ENCODE measurements at regions not wholly inside any gene's neighbourhood (a gene's known extent, or its start where the extent isn't known, plus 50 kb on each side); places are given as distances from the start of the nearest gene placed in this dataset.

DNA sequence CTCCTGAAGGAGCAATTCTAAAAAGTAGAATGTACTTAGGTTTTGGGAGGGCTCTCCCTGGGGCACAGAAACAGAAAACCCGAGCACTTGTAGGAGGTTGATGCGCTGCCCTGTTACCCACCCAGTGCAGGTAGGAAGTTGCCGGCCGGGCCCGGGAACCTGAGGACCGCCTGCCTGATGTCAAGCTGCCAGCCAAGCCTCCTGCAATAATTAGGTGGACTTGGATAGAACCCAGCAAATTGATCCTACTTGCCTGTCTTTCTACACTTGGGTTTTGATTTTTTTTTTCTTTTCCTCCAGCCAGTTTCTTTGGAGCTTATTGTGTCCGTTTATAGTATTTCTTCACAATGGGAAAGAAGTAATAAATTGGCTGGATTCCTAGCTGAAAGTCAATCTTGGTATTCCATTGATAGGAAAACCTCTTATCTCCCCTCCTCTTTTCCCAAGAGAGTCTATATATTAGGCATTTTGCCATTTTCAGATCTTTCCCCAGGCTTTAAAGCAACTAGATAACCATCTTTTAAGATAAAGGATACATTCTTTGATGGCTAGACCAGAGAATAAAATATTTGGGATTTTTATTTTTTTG is 78.3 kb upstream of the FYN start:
- no peak for TF ChIP-seq POLR2AphosphoS5 (IDR thresholded peaks at IDR 0.05)
- TF ChIP-seq, protein P1, sequence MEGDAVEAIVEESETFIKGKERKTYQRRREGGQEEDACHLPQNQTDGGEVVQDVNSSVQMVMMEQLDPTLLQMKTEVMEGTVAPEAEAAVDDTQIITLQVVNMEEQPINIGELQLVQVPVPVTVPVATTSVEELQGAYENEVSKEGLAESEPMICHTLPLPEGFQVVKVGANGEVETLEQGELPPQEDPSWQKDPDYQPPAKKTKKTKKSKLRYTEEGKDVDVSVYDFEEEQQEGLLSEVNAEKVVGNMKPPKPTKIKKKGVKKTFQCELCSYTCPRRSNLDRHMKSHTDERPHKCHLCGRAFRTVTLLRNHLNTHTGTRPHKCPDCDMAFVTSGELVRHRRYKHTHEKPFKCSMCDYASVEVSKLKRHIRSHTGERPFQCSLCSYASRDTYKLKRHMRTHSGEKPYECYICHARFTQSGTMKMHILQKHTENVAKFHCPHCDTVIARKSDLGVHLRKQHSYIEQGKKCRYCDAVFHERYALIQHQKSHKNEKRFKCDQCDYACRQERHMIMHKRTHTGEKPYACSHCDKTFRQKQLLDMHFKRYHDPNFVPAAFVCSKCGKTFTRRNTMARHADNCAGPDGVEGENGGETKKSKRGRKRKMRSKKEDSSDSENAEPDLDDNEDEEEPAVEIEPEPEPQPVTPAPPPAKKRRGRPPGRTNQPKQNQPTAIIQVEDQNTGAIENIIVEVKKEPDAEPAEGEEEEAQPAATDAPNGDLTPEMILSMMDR (IDR thresholded peaks at IDR 0.05), result no peak
- no peak for TF ChIP-seq EP300 (IDR thresholded peaks at IDR 0.05; ENCODE audit: low read depth)
- no peak for TF ChIP-seq POLR2A (IDR thresholded peaks at IDR 0.05)
- 88% methylated on average over 7 of the region's 7 CpGs; no CpG with 5 or more reads in 1 of the 2 donors for WGBS, 2 donors (ENCODE audit: low coverage in 1 of 2)

GRCh38 chr6:111952274-111952673 is 79.0 kb upstream of the FYN start:
- no peak for DNase-seq
- H3K4me3 ChIP-seq, result no peak overlapping the region
- intact Hi-C loops (cut with DNase I; ENCODE audit: low total_unique reads) (no loop called here), in situ Hi-C loops (cut with MboI; ENCODE audit: low pct_ligation_motif_present in 1 of 4, low pct_unique_long_range_greater_than_20kb in 1 of 4, low sequenced_read_pairs in 3 of 4) (no loop called here)
- 61 to 64% methylated on average over 4 to 5 of the region's 5 CpGs for WGBS, 2 donors (ENCODE audit: low coverage in 1 of 2)
- no peaks in the 10 kb centered on the region for H3K4me1 ChIP-seq
- no peak overlapping the region for H3K27ac ChIP-seq
- no peaks in the 10 kb centered on the region for H3K9me3 ChIP-seq
- H3K27me3 ChIP-seq, result no peaks in the 10 kb centered on the region
- H3K36me3 ChIP-seq, result no peaks in the 10 kb centered on the region
- TF ChIP-seq POLR2A (IDR thresholded peaks at IDR 0.05) (no peak), EP300 (IDR thresholded peaks at IDR 0.05; ENCODE audit: low read depth) (no peak), POLR2AphosphoS5 (IDR thresholded peaks at IDR 0.05) (no peak)
- TF ChIP-seq, protein P1 (IDR thresholded peaks at IDR 0.05), result no peak

More for the DNA sequence above, 78.3 kb upstream of the FYN start:
- DNase-seq, result no peak
- intact Hi-C loops (cut with DNase I; ENCODE audit: low total_unique reads), result no loop called here
- in situ Hi-C loops (cut with MboI; ENCODE audit: low pct_ligation_motif_present in 1 of 4, low pct_unique_long_range_greater_than_20kb in 1 of 4, low sequenced_read_pairs in 3 of 4), result no loop called here
- Histone ChIP-seq H3K36me3 (no peaks in the 10 kb centered on the region), H3K4me3 (no peak overlapping the region), H3K27me3 (no peaks in the 10 kb centered on the region), H3K4me1 (no peaks in the 10 kb centered on the region), H3K27ac (no peak overlapping the region), H3K9me3 (no peaks in the 10 kb centered on the region)

- in situ Hi-C loops (cut with MboI; ENCODE audit: low pct_ligation_motif_present in 1 of 4, low pct_unique_long_range_greater_than_20kb in 1 of 4, low sequenced_read_pairs in 3 of 4), result no loop called here
- Histone ChIP-seq H3K4me3 (no peak overlapping the region), H3K27me3 (no peaks in the 10 kb centered on the region), H3K4me1 (no peaks in the 10 kb centered on the region), H3K36me3 (no peaks in the 10 kb centered on the region), H3K9me3 (no peaks in the 10 kb centered on the region), H3K27ac (no peak overlapping the region)
- no peak for DNase-seq
- intact Hi-C loops (cut with DNase I; ENCODE audit: low total_unique reads), result no loop called here
- WGBS, 2 donors (ENCODE audit: low coverage in 1 of 2), result 50 to 52% methylated on average over 1 to 4 of the region's 4 CpGs
- TF ChIP-seq POLR2AphosphoS5 (IDR thresholded peaks at IDR 0.05) (no peak), POLR2A (IDR thresholded peaks at IDR 0.05) (no peak), EP300 (IDR thresholded peaks at IDR 0.05; ENCODE audit: low read depth) (no peak)
- TF ChIP-seq, protein P1 (IDR thresholded peaks at IDR 0.05), result no peak
Measured at GRCh38 chr6:111952821-111953540, 79.7 kb upstream of the FYN start.

DNA sequence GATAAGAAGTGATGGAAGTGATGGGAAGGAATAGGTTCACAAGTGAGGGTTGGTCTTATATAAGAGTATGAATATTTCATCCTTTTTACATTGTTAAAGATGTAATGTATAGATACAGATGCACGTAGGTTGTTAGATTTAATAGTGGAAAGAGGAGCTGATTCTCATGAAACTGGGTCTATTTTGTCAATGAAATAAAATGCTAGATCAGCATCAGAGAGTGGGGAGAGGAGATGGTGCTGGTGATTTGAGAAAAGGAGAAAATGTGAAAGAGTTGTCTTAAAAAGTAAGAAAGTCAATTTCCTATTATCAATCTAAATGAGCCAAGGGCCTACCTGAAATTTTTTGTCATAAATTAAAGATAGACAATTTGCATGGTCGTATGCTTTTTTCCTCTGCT is 82.8 kb upstream of the FYN start:
- no peak for DNase-seq
- Histone ChIP-seq H3K27me3 (no peaks in the 10 kb centered on the region), H3K9me3 (no peaks in the 10 kb centered on the region), H3K4me3 (no peak overlapping the region), H3K27ac (no peak overlapping the region), H3K4me1 (no peaks in the 10 kb centered on the region), H3K36me3 (no peaks in the 10 kb centered on the region)
- TF ChIP-seq, protein P1 (IDR thresholded peaks at IDR 0.05), result no peak
- TF ChIP-seq EP300 (IDR thresholded peaks at IDR 0.05; ENCODE audit: low read depth) (no peak), POLR2AphosphoS5 (IDR thresholded peaks at IDR 0.05) (no peak), POLR2A (IDR thresholded peaks at IDR 0.05) (no peak)
- intact Hi-C loops (cut with DNase I; ENCODE audit: low total_unique reads), result no loop called here
- in situ Hi-C loops (cut with MboI; ENCODE audit: low pct_ligation_motif_present in 1 of 4, low pct_unique_long_range_greater_than_20kb in 1 of 4, low sequenced_read_pairs in 3 of 4), result no loop called here
- WGBS, 2 donors (ENCODE audit: low coverage in 1 of 2), result 77 to 86% methylated on average over 2 of the region's 2 CpGs

All from transverse colon (tissue), 4 donors.